SK-N-SH (cell line): ENCODE measurements at regions not wholly inside any gene's neighbourhood (a gene's known extent, or its start where the extent isn't known, plus 50 kb on each side); places are given as distances from the start of the nearest gene placed in this dataset.
A peak's percentile ranks its signal among the peaks of the same experiment; 100 is the strongest.

Source experiments
- CTCF ChIA-PET: fragments of 300-600, 350-600 bp; formaldehyde crosslinking; extraction: SDS; loops from one replicate; lab custom pipeline; 2021; lab: Yijun Ruan, JAX
- POLR2A ChIA-PET: fragments of 350-600 bp; sonication (Branson Sonifier 250); formaldehyde crosslinking; extraction: SDS; loops from one replicate; lab custom pipeline; 2020; ENCODE audit warnings: antibody characterized with exemption, inconsistent platforms; lab: Yijun Ruan, JAX
- DNase-seq: peaks from one replicate; pipeline ENCODE4 v3.0.0; 2012
- H2AFZ ChIP-seq: fragments of 200-600 bp; sonication (generic); 2 replicates; pipeline ENCODE4 v1.8.1; 2016; ENCODE audit warnings: antibody characterized with exemption, mild to moderate bottlenecking, low read depth
- H3F3A ChIP-seq: fragments of 200-600 bp; sonication (generic); replicated peaks from 2 replicates; pipeline ENCODE3; 2016; ENCODE audit warnings: antibody characterized with exemption, mild to moderate bottlenecking; ENCODE audit not compliant: insufficient read depth
- H3K27ac ChIP-seq, 2 experiments: fragments of 200-500 bp in 1 of 2; fragments of 200-600 bp in 1 of 2; sonication (Bioruptor generic) in 1 of 2; sonication (generic), shearing (Covaris generic) in 1 of 2; 2 replicates each; pipeline versions ENCODE4 v1.5.1 to v1.6.1; 2014 to 2016; ENCODE audit warnings: low read depth in 2 of 2, inconsistent platforms in 1 of 2, low read length in 1 of 2, mild to moderate bottlenecking in 1 of 2, mixed read lengths in 1 of 2
- H3K27me3 ChIP-seq: fragments of 200-600 bp; sonication (generic), shearing (Covaris generic); 2 replicates; pipeline ENCODE4 v1.6.1; 2016; ENCODE audit warnings: mixed run types; ENCODE audit not compliant: insufficient read depth
- H3K36me3 ChIP-seq, 2 experiments: fragments of 200-500 bp in 1 of 2; fragments of 200-600 bp in 1 of 2; sonication (Bioruptor generic) in 1 of 2; sonication (generic) in 1 of 2; replicated peaks in 1 of 2; 2 replicates each; pipeline versions ENCODE3 to v1.5.1; 2014 to 2016; ENCODE audit warnings: low read length in 1 of 2, mild to moderate bottlenecking in 1 of 2; ENCODE audit not compliant: insufficient read depth in 2 of 2, control insufficient read depth in 1 of 2
- H3K4me1 ChIP-seq, 2 experiments: fragments of 200-500 bp in 1 of 2; fragments of 200-600 bp in 1 of 2; sonication (Bioruptor generic) in 1 of 2; sonication (generic), shearing (Covaris generic) in 1 of 2; 2 replicates each; pipeline versions ENCODE4 v1.5.1 to v1.6.1; 2014 to 2016; ENCODE audit warnings: low read depth in 1 of 2, low read length in 1 of 2, mixed run types in 1 of 2; ENCODE audit not compliant: insufficient read depth in 2 of 2, control insufficient read depth in 1 of 2
- H3K4me2 ChIP-seq: fragments of 200-600 bp; sonication (generic), shearing (Covaris generic); 2 replicates; pipeline ENCODE4 v1.6.1; 2017; ENCODE audit warnings: mixed run types
- H3K4me3 ChIP-seq, 2 experiments: fragments of 200-500 bp in 1 of 2; fragments of 200-600 bp in 1 of 2; sonication (Bioruptor generic) in 1 of 2; sonication (generic), shearing (Covaris generic) in 1 of 2; 2 replicates each; pipeline versions ENCODE4 v1.5.1 to v1.8.1; 2014 to 2016; ENCODE audit warnings: low read depth in 2 of 2, inconsistent platforms in 1 of 2, low read length in 1 of 2, mild to moderate bottlenecking in 1 of 2, mixed read lengths in 1 of 2, moderate library complexity in 1 of 2
- H3K79me2 ChIP-seq: fragments of 200-600 bp; sonication (generic); 2 replicates; pipeline ENCODE4 v1.8.1; 2017; ENCODE audit warnings: mild to moderate bottlenecking; ENCODE audit not compliant: insufficient read depth
- H3K9ac ChIP-seq: fragments of 200-600 bp; sonication (generic); 2 replicates; pipeline ENCODE4 v1.6.1; 2017; ENCODE audit warnings: mixed run types
- H3K9me2 ChIP-seq: fragments of 200-600 bp; sonication (generic); 2 replicates; pipeline ENCODE4 v1.6.1; 2017; ENCODE audit warnings: mixed run types
- H3K9me3 ChIP-seq: fragments of 200-600 bp; sonication (generic); 2 replicates; pipeline ENCODE4 v1.6.1; 2017; ENCODE audit warnings: mixed run types, mild to moderate bottlenecking, moderate library complexity
- H4K20me1 ChIP-seq: fragments of 200-600 bp; sonication (generic); 2 replicates; pipeline ENCODE4 v1.6.1; 2017; ENCODE audit warnings: mild to moderate bottlenecking, mixed run types; ENCODE audit not compliant: insufficient read depth
- CTCF ChIP-seq: fragments of 200-600 bp; sonication (generic); IDR thresholded peaks from 2 replicates; pipeline ENCODE4 v1.6.1; 2017; ENCODE audit warnings: antibody characterized with exemption, mild to moderate bottlenecking, moderate library complexity
- EP300 ChIP-seq, 2 experiments: IDR thresholded peaks; 2 replicates each; pipeline versions ENCODE4 v1.4.0 to v1.6.1; 2012; ENCODE audit warnings: borderline replicate concordance in 1 of 2, low read depth in 1 of 2, low read length in 1 of 2
- EZH2phosphoT487 ChIP-seq: fragments of 200-600 bp; sonication (generic); IDR thresholded peaks from 2 replicates; pipeline ENCODE4 v1.6.1; 2017; ENCODE audit warnings: low read depth, mixed run types, mild to moderate bottlenecking, antibody characterized with exemption, moderate library complexity, borderline replicate concordance
- FOSL2 ChIP-seq: IDR thresholded peaks from 2 replicates; pipeline ENCODE4 v1.4.0; 2012; ENCODE audit warnings: low read depth, mild to moderate bottlenecking, moderate library complexity, borderline replicate concordance
- FOXJ3 ChIP-seq: sonication (generic); formaldehyde crosslinking; IDR thresholded peaks from 2 replicates; pipeline ENCODE4 v1.5.1; 2020; ENCODE audit warnings: mild to moderate bottlenecking, missing genetic modification reagents
- GATA2 ChIP-seq: sonication (generic); formaldehyde crosslinking; IDR thresholded peaks from 2 replicates; pipeline ENCODE4 v1.5.0; 2020; ENCODE audit warnings: mild to moderate bottlenecking, missing genetic modification reagents
- IRF3 ChIP-seq: fragments of 150-350 bp; IDR thresholded peaks from 2 replicates; pipeline ENCODE4 v1.6.1; 2016; ENCODE audit warnings: mild to moderate bottlenecking, low read depth, low read length
- JUND ChIP-seq: IDR thresholded peaks from 2 replicates; pipeline ENCODE4 v1.4.0; 2012
- MAX ChIP-seq: IDR thresholded peaks from 2 replicates; pipeline ENCODE4 v1.4.0; 2012; ENCODE audit warnings: low read depth
- MEF2A ChIP-seq: IDR thresholded peaks from 2 replicates; pipeline ENCODE4 v1.4.0; 2012; ENCODE audit warnings: low read depth, borderline replicate concordance
- MXI1 ChIP-seq: IDR thresholded peaks from 2 replicates; pipeline ENCODE4 v1.6.1; 2012; ENCODE audit warnings: mild to moderate bottlenecking, low read depth, low read length, improper control_type of control experiment
- NFIC ChIP-seq: IDR thresholded peaks from 2 replicates; pipeline ENCODE4 v1.4.0; 2012; ENCODE audit warnings: borderline replicate concordance
- POLR2AphosphoS5 ChIP-seq: IDR thresholded peaks from 2 replicates; pipeline ENCODE4 v1.6.1; 2012; ENCODE audit warnings: low read depth, low read length
- RCOR1 ChIP-seq: fragments of 150-350 bp; IDR thresholded peaks from 2 replicates; pipeline ENCODE4 v1.6.1; 2017; ENCODE audit warnings: antibody characterized with exemption, low read length
- SMC3 ChIP-seq: IDR thresholded peaks from 2 replicates; pipeline ENCODE4 v1.6.1; 2012; ENCODE audit warnings: low read depth, low read length, improper control_type of control experiment
- TAF1 ChIP-seq: IDR thresholded peaks from 2 replicates; pipeline ENCODE4 v1.6.1; 2012; ENCODE audit warnings: low read depth, mild to moderate bottlenecking, low read length, moderate library complexity, borderline replicate concordance
- TCF12 ChIP-seq: IDR thresholded peaks from 2 replicates; pipeline ENCODE4 v1.4.0; 2012
- USF2 ChIP-seq: fragments of 150-350 bp; IDR thresholded peaks from 2 replicates; pipeline ENCODE4 v1.6.1; 2017; ENCODE audit warnings: antibody characterized with exemption, low read length, low read depth, borderline replicate concordance
- YY1 ChIP-seq: IDR thresholded peaks from 2 replicates; pipeline ENCODE4 v1.4.0; 2012; ENCODE audit warnings: low read depth, mild to moderate bottlenecking
- WGBS: methylation state at CpG from one replicate; pipeline ENCODE4 v1.1.6; 2017; ENCODE audit warnings: low lambda C conversion rate; 5-methylcytosine and 5-hydroxymethylcytosine counted together

- WGBS = 0% methylated on average over 2 of the region's 2 CpGs
- POLR2A ChIA-PET = no interaction called here
Measured at GRCh38 chr6:49370518-49370917, 92.5 kb downstream of the MMUT start.

GRCh38 chr6:49366539-49366938 is 96.5 kb downstream of the MMUT start:
- H3F3A ChIP-seq = no peaks in the 10 kb centered on the region
- no peaks in the 10 kb centered on the region for H4K20me1 ChIP-seq
- no peaks in the 10 kb centered on the region for H3K79me2 ChIP-seq
- no peak overlapping the region for H3K4me3 ChIP-seq
- no peaks in the 10 kb centered on the region for H3K9me2 ChIP-seq
- DNase-seq = no peak
- H3K4me2 ChIP-seq = no peak overlapping the region
- WGBS = 14% methylated on average over 2 of the region's 2 CpGs
- no peaks in the 10 kb centered on the region for H3K9me3 ChIP-seq
- no peaks in the 10 kb centered on the region for H3K36me3 ChIP-seq
- H3K27me3 ChIP-seq = no peaks in the 10 kb centered on the region
- POLR2A ChIA-PET = no interaction called here
- H2AFZ ChIP-seq = no peak overlapping the region
- CTCF ChIA-PET = no interaction called here
- H3K9ac ChIP-seq = no peak overlapping the region
- H3K27ac ChIP-seq = no peak overlapping the region
- TF ChIP-seq IRF3 (no peak), FOXJ3 (CRISPR knock-in tag) (no peak), POLR2AphosphoS5 (no peak), YY1 (no peak), JUND (no peak), USF2 (no peak), RCOR1 (no peak), EP300 (IDR thresholded peaks at IDR 0.05; ENCODE audit: borderline replicate concordance in 1 of 2, low read depth in 1 of 2, low read length in 1 of 2) (no peak), CTCF (no peak), NFIC (no peak), MXI1 (no peak), FOSL2 (no peak), SMC3 (no peak), GATA2 (CRISPR knock-in tag) (no peak), TCF12 (no peak), MEF2A (no peak), TAF1 (no peak)
- H3K4me1 ChIP-seq = no peaks in the 10 kb centered on the region

More at GRCh38 chr6:49370518-49370917, 92.5 kb downstream of the MMUT start:
- H3K9me2 ChIP-seq = no peaks in the 10 kb centered on the region
- H3K36me3 ChIP-seq = no peaks in the 10 kb centered on the region
- H2AFZ ChIP-seq = no peak overlapping the region
- no peaks in the 10 kb centered on the region for H3K4me1 ChIP-seq
- H3K79me2 ChIP-seq = no peaks in the 10 kb centered on the region
- H3K27ac ChIP-seq = no peak overlapping the region
- no peak overlapping the region for H3K9ac ChIP-seq
- H3F3A ChIP-seq = no peaks in the 10 kb centered on the region
- H3K9me3 ChIP-seq = no peaks in the 10 kb centered on the region
- no peaks in the 10 kb centered on the region for H4K20me1 ChIP-seq
- H3K27me3 ChIP-seq = no peaks in the 10 kb centered on the region
- CTCF ChIA-PET = interaction anchor here (1.6 kb wide), 2 partner anchors 12 to 39 kb away, joined by 5 to 6 read pairs; no protein-coding TSS in a partner anchor
- peak; percentile 33; the same call in 1 of the 2 replicates for TF ChIP-seq GATA2 (CRISPR knock-in tag)
- TF ChIP-seq NFIC = no peak
- no peak for TF ChIP-seq EZH2phosphoT487
- TF ChIP-seq JUND = no peak
- TF ChIP-seq MAX = no peak
- TF ChIP-seq USF2 = no peak
- TF ChIP-seq RCOR1 = no peak
- no peak overlapping the region for H3K4me2 ChIP-seq
- DNase-seq = peak; percentile 4
- H3K4me3 ChIP-seq = no peak overlapping the region
